Activated T-helper 1 cell treated with anti-CD3 and anti-CD28 coated beads, Interleukin-12 subunit alpha, Interleukin-12 subunit beta, Interleukin-2, Interleukin-4 antibody, amounts not matched to agents 30 ng/mL and 10 ng/mL and 1 ng/mL, durations not matched to agents 14 hours and 24 hours and 36 hours (primary cell): ENCODE measurements at regions not wholly inside any gene's neighbourhood (a gene's known extent, or its start where the extent isn't known, plus 50 kb on each side); places are given as distances from the start of the nearest gene placed in this dataset.

Source experiments
- DNase-seq: peaks from one replicate; pipeline ENCODE4 v3.0.0; 2021; ENCODE audit warnings: low spot score
- H3K27ac Mint-ChIP-seq: one replicate; pipeline ENCODE4 v1.8.0; 2021; ENCODE audit warnings: mild to moderate bottlenecking, mixed read lengths
- H3K27me3 Mint-ChIP-seq: one replicate; pipeline ENCODE4 v1.8.0; 2022; ENCODE audit warnings: mild to moderate bottlenecking, moderate library complexity, mixed read lengths; ENCODE audit not compliant: insufficient read depth
- H3K36me3 Mint-ChIP-seq: one replicate; pipeline ENCODE4 v1.8.0; 2021; ENCODE audit warnings: low read depth, mixed read lengths
- H3K4me1 Mint-ChIP-seq: one replicate; pipeline ENCODE4 v1.8.0; 2021; ENCODE audit warnings: low read depth, mixed read lengths
- H3K4me3 Mint-ChIP-seq: one replicate; pipeline ENCODE4 v1.8.0; 2021; ENCODE audit warnings: mild to moderate bottlenecking, moderate library complexity, mixed read lengths
- H3K9me3 Mint-ChIP-seq: one replicate; pipeline ENCODE4 v1.8.0; 2021; ENCODE audit warnings: mixed read lengths
- intact Hi-C: fragments of 100-400 bp; cut with micrococcal nuclease; formaldehyde crosslinking; loops from one replicate; pipeline ENCODE4 v1.15.1; 2024

- Mint-ChIP-seq H3K27me3 (no peaks in the 10 kb centered on the region), H3K27ac (no peak overlapping the region), H3K9me3 (no peaks in the 10 kb centered on the region), H3K36me3 (no peaks in the 10 kb centered on the region), H3K4me3 (no peak overlapping the region), H3K4me1 (no peaks in the 10 kb centered on the region)
- DNase-seq: no peak
- intact Hi-C loops: no loop called here
Measured at GRCh38 chr12:24020397-24021163, 71.1 kb upstream of the SOX5 start.

DNA sequence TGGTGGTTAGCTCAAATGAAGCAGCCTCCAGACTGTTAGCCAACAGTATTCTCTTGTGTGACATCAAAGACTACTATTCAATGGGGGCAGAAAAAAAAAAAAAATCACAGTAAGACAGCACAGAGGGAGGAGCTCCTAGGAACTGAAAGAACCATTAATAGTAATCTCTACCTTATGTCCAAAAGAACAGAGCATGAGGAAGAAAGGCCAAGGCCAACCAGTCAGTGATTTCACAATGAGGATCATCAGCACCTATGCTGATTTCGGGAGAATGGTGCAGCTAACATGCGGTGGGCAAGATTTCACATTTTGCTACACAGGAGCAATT lies 66.3 kb upstream of the SOX5 start:
- intact Hi-C loops: no loop called here
- no peak for DNase-seq
- H3K27ac Mint-ChIP-seq: no peak overlapping the region
- no peaks in the 10 kb centered on the region for H3K9me3 Mint-ChIP-seq
- no peaks in the 10 kb centered on the region for H3K4me1 Mint-ChIP-seq
- no peaks in the 10 kb centered on the region for H3K27me3 Mint-ChIP-seq
- H3K36me3 Mint-ChIP-seq: no peaks in the 10 kb centered on the region
- H3K4me3 Mint-ChIP-seq: no peak overlapping the region

DNA sequence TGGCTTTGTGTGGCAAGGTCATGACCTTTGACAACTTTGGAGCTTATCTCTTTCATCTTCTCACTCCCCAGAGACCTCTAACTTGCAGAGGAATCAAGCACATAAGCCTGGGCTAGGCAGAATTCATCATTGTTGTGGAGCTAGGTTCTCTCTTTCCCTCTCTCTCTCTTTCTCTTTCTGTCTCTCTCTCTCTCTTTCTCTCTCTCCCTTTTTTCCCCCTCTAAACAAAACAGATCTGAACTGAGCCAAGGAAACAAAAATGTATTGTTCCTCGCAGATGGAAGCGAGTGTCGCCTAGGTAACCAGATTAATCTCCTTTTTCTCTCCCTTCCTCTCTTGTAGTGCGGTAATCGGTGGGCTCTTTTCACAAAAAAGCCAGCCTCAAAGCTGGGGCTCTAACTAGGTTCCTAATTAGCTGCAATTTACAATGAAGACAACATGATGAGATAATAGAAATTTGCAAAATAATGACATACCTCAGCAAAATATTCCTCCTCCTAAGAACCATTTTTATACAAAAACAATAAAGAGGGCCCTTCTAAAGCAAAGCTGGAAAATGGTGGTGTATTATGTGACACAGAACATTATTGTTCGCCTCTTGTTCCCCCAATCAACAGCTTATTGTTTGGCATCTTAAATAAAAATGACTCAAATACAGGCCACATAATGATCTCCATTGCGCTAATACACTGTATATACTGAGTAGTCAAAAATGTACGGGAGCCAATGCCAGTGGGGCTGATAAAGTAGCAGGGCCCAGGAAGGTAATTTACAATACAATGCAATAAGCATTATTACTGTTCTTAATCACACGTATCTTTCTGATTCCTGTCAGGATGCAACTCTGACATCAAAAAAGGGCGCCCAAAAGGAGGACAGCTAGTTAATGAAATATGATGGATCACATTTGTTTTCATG lies 65.7 kb upstream of the SOX5 start:
- no peak overlapping the region for H3K27ac Mint-ChIP-seq
- no peaks in the 10 kb centered on the region for H3K27me3 Mint-ChIP-seq
- DNase-seq: no peak
- H3K4me3 Mint-ChIP-seq: no peak overlapping the region
- H3K4me1 Mint-ChIP-seq: no peaks in the 10 kb centered on the region
- H3K36me3 Mint-ChIP-seq: no peaks in the 10 kb centered on the region
- H3K9me3 Mint-ChIP-seq: no peaks in the 10 kb centered on the region
- intact Hi-C loops: no loop called here

DNA sequence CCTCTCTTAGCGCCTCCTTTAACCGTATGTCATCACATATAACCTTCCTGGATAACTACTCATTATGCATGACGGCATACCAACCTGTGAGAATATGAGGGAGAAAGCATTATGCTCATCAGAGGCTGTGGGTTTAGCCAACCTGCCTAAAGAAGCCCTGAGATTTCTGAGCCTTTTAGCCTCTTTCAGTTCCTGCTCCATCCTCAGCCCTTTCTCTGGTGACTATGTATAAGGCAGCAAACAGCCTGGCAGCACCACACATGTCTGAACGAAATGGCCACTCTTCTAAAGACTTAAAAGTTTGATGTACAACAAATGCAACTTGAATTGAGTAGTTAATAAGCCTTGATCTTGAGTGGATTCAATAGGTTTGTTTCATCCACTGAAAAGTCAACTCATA lies 64.8 kb upstream of the SOX5 start:
- H3K4me3 Mint-ChIP-seq: no peak overlapping the region
- intact Hi-C loops: no loop called here
- H3K27ac Mint-ChIP-seq: no peak overlapping the region
- no peaks in the 10 kb centered on the region for H3K4me1 Mint-ChIP-seq
- no peak for DNase-seq
- no peaks in the 10 kb centered on the region for H3K36me3 Mint-ChIP-seq
- H3K27me3 Mint-ChIP-seq: no peaks in the 10 kb centered on the region
- H3K9me3 Mint-ChIP-seq: no peaks in the 10 kb centered on the region

- no peaks in the 10 kb centered on the region for H3K27me3 Mint-ChIP-seq
- H3K36me3 Mint-ChIP-seq: no peaks in the 10 kb centered on the region
- intact Hi-C loops: no loop called here
- H3K9me3 Mint-ChIP-seq: no peaks in the 10 kb centered on the region
- no peaks in the 10 kb centered on the region for H3K4me1 Mint-ChIP-seq
- H3K27ac Mint-ChIP-seq: no peak overlapping the region
- H3K4me3 Mint-ChIP-seq: no peak overlapping the region
- no peak for DNase-seq
Measured at GRCh38 chr12:24012528-24012927, 63.1 kb upstream of the SOX5 start.

- H3K27ac Mint-ChIP-seq: no peak overlapping the region
- H3K27me3 Mint-ChIP-seq: no peaks in the 10 kb centered on the region
- no peaks in the 10 kb centered on the region for H3K4me1 Mint-ChIP-seq
- DNase-seq: no peak
- H3K4me3 Mint-ChIP-seq: no peak overlapping the region
- intact Hi-C loops: no loop called here
- no peaks in the 10 kb centered on the region for H3K9me3 Mint-ChIP-seq
- H3K36me3 Mint-ChIP-seq: no peaks in the 10 kb centered on the region
Measured at GRCh38 chr12:24011927-24012507, 62.5 kb upstream of the SOX5 start.

DNA sequence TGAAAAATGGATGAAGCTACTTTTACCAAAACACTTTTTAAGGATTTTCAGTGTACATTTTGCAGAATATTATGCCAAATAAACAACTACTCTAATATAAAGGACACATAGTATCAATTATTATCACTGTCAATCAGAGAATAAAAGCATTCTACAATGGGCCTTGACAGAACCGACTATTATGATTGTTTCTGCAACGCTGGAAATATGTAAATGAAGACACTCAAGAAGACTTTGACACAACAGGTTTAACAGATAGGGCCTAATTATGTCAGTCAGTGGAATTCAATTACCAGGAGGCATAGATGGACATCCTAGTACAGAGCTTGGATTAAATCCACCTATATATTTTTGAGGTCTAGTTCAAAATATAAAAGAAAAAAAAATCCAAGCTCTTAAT lies 58.7 kb upstream of the SOX5 start:
- Mint-ChIP-seq H3K27me3 (no peaks in the 10 kb centered on the region), H3K4me1 (no peaks in the 10 kb centered on the region), H3K27ac (no peak overlapping the region), H3K36me3 (no peaks in the 10 kb centered on the region), H3K9me3 (no peaks in the 10 kb centered on the region), H3K4me3 (no peak overlapping the region)
- DNase-seq: no peak
- intact Hi-C loops: no loop called here
